ENCODE measurements at regions not wholly inside any gene's neighbourhood (a gene's known extent, or its start where the extent isn't known, plus 50 kb on each side); places are given as distances from the start of the nearest gene placed in this dataset.

GRCh38 chr5:3796736-3797135 is 201.1 kb downstream of the IRX1 start:
- TF ChIP-seq CTCF (IDR thresholded peaks at IDR 0.05; ENCODE audit: extremely low read depth, missing control alignments): no peak
- DNase-seq (ENCODE audit: low spot score): no peak

GRCh38 chr5:3801967-3802366 is 206.3 kb downstream of the IRX1 start:
- no peak for DNase-seq (ENCODE audit: low spot score)

GRCh38 chr5:3809455-3809854 is 213.8 kb downstream of the IRX1 start:
- TF ChIP-seq CTCF (IDR thresholded peaks at IDR 0.05; ENCODE audit: extremely low read depth, missing control alignments): no peak
- no peak for DNase-seq (ENCODE audit: low spot score)

More at GRCh38 chr5:3801967-3802366, 206.3 kb downstream of the IRX1 start:
- TF ChIP-seq CTCF (IDR thresholded peaks at IDR 0.05; ENCODE audit: extremely low read depth, missing control alignments): no peak

GRCh38 chr5:3811116-3811515 is 215.5 kb downstream of the IRX1 start:
- TF ChIP-seq CTCF (IDR thresholded peaks at IDR 0.05; ENCODE audit: extremely low read depth, missing control alignments): no peak
- no peak for DNase-seq (ENCODE audit: low spot score)

- no peak for TF ChIP-seq CTCF (IDR thresholded peaks at IDR 0.05; ENCODE audit: extremely low read depth, missing control alignments)
Measured at GRCh38 chr5:3818624-3819023, 223.0 kb downstream of the IRX1 start.

GRCh38 chr5:3825531-3826451 is 230.2 kb downstream of the IRX1 start:
- DNase-seq (ENCODE audit: low spot score): no peak
- no peak for TF ChIP-seq CTCF (IDR thresholded peaks at IDR 0.05; ENCODE audit: extremely low read depth, missing control alignments)

More at GRCh38 chr5:3818624-3819023, 223.0 kb downstream of the IRX1 start:
- DNase-seq (ENCODE audit: low spot score): no peak

- TF ChIP-seq CTCF (IDR thresholded peaks at IDR 0.05; ENCODE audit: extremely low read depth, missing control alignments): no peak
- no peak for DNase-seq (ENCODE audit: low spot score)
Measured at GRCh38 chr5:3827624-3828023, 232.0 kb downstream of the IRX1 start.

All from GM20000 (cell line).